Nucleus accumbens (tissue), 56 donors: ENCODE measurements at regions not wholly inside any gene's neighbourhood (a gene's known extent, or its start where the extent isn't known, plus 50 kb on each side); places are given as distances from the start of the nearest gene placed in this dataset.
"Not testable (repeated sequence)": the region's sequence is repeated elsewhere in the genome, so short reads cannot be mapped to it uniquely, and the experiment has no call there.

Source experiments
- DNase-seq, 56 donors: peaks; one replicate each; lab custom pipeline; 2025; lab: John Stamatoyannopoulos, UW

DNA sequence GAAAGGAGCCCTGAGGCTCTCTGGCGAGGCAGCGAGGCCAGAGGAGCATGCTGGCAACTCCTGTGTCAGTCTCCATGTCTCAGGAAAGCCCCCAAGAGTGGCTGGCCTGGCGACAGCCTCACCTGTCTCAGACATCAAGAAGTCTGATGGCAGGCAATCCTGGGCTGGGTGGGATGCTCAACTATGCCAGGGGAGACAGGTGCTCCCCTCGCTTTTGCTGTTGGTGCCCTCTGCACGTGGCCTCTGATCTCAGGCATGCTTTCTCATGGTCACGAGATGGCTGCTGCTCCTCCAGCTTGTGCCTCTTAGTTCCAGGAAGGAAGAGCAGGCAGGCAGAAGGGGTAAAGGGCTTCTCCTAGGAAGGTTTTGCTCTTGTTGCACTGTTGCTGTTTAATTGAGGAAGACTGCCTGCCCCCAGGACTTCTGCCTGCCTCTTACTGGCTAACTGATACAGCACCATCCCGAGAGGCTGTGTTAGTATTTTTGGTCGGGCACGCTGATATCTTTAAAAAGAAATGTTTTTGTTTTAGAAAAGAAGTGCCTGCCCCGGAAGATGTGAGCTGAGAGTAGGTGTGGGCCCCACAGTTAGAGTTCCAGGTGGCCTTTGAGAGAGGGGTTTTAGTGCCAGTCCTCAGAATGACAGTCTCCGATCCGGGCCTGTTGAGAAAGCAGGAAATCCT, 344.8 kb upstream of the HS6ST1 start:
- DNase-seq: no peak

DNA sequence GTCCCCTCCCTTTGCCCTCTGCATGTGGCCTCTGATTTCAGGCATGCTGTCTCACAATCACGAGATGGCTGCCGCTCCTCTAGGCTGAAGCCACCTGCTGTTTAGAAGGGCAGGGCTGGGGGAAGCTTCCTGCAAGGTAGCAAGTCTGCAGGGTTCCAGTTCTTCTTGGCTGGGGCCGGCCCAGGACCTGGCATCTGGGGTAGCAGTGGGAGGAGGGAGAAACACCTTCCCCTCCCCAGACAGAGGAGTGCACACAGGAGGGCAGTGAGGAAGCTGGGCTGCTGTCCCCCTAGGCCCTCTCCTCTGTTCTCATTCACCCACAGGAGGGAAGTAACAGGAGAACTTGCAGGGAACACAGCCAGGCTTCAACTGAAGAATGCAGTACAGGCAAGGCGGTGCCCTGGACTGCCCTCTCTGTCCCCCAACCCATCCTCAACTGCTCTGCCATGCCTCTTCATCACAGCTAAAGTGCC, 345.9 kb upstream of the HS6ST1 start:
- no peak for DNase-seq

GRCh38 chr2:128665113-128665512, 346.4 kb upstream of the HS6ST1 start:
- no peak for DNase-seq

DNA sequence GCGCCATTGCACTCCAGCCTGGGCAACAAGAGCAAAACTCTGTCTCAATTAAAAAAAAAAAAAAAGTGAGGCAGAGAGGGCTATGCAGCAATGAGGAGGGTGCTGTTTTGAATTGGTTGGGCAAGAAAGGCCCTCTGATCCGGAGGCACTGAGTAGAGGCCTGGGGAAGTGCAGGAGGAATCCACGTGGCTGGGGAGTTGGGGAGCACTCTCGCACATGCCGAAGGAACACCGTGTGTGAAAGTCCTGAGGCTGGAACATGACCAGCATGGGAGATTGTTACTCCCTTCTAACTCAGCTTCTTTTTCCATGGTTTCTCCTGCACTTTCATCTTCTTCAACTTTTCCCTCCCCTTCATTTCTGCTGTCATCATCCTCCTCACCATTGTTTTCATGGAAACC, 347.9 kb upstream of the HS6ST1 start:
- DNase-seq: no peak

- DNase-seq: no peak
Observed at GRCh38 chr2:128667391-128667790, 348.7 kb upstream of the HS6ST1 start.

GRCh38 chr2:128668946-128669345, 350.3 kb upstream of the HS6ST1 start:
- no peak for DNase-seq

- DNase-seq: no peak
Observed at GRCh38 chr2:128670066-128670465, 351.4 kb upstream of the HS6ST1 start.

GRCh38 chr2:128671981-128672757, 353.5 kb upstream of the HS6ST1 start:
- not testable (repeated sequence) for DNase-seq

GRCh38 chr2:128679680-128680079, 361.0 kb upstream of the HS6ST1 start:
- DNase-seq: not testable (repeated sequence)

GRCh38 chr2:128681507-128681906, 362.8 kb upstream of the HS6ST1 start:
- DNase-seq: no peak

DNA sequence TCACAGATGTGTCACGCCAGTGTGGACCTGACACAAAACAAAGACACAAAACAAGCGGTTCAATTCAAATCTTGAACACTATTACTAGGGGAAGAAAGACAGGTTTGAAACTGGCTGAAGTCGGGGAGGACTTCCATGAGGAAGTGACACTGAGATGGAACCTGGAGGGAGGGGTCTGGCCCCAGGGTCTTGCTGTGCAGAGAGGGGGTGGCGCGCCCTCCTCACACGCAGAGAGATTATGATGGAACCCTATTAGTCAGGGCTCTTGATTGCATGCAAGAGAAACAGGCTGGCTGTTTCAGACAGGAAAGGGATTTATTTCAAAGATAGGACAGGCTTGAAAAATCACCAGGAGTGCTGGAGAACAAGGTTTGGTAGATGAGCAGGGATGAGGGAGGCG, 363.6 kb upstream of the HS6ST1 start:
- DNase-seq: no peak

GRCh38 chr2:128682729-128683284, 364.1 kb upstream of the HS6ST1 start:
- no peak for DNase-seq

- no peak for DNase-seq
Observed at GRCh38 chr2:128684523-128684922, 365.9 kb upstream of the HS6ST1 start.

DNA sequence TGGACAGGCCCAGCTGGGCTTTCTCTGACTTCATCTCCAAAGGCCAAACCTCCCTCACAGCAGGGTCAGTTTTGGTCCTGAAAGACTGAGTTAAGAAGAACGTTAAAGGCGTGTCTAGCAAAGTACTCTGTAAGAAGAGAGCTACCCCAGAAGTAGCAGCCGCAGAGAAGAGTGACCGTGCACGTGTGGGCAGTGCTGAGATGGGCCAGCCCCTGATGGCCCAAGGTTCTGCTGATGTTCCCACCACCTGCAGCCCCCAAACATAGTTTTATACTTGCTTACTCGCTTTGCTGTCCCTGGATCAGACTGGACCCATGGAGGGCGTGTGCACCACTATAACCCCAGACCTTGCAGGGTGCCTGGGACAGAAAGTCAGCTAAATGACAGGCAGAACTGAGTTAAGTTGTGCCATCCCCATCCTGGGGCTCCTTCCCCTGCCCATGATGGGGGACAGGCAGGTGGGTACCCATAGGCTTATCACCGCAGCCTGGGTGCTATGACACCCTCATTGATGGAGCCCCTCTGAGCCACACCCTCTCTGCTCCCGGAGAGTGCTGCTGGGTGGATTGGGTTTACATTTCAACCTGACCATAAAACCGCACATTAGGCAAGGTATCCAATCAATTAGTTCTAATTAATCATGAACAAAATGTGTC, 367.3 kb upstream of the HS6ST1 start:
- no peak for DNase-seq

DNA sequence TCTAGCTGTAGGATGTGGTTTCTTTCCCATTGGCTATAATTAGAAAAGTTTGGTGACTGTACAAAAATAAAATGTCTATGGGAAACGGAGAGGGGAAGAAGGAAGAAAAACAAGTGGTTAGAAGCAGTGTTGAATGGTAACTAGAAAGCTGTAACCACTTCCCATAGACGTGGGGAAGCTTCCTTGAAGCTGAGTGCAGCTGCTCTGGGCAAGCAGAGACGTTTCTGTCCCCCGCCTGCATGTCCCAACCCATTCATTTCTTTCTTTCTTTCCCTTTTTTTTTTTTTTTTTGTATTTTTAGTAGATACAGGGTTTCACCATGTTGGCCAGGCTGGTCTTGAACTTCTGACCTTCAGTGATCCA, 367.8 kb upstream of the HS6ST1 start:
- DNase-seq: no peak

DNA sequence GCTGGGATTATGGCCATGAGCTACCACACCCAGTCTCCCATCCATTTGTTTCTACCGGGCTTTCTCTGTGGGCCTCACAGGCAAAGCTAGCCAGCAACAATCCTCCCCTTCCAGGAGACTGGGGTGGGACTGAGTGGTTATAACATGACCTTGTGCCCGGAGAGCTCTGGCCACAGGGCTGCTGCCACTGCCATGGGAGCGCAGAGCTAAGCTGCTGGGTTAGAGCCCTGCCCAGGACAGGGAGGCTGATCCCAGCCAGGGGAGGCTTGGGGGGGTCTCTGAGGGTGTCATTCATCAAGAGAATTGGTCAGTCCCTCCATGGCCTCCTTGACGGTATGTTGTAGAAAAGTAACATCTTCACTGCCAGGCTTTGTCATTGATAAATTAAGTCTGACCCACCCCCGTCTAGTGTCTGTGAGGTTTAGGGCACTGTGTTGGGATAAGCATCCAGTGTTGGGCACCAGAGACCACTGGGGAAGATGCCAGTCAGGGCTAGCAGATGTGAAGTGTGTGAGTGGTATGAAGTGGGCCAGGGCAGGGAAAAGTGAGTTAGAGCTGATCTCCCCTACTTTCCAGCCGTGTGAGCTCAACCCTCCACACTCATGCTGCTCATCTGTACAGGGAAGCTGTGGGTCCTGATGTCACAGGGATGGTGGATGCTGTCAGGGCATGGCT, 368.4 kb upstream of the HS6ST1 start:
- DNase-seq: no peak

DNA sequence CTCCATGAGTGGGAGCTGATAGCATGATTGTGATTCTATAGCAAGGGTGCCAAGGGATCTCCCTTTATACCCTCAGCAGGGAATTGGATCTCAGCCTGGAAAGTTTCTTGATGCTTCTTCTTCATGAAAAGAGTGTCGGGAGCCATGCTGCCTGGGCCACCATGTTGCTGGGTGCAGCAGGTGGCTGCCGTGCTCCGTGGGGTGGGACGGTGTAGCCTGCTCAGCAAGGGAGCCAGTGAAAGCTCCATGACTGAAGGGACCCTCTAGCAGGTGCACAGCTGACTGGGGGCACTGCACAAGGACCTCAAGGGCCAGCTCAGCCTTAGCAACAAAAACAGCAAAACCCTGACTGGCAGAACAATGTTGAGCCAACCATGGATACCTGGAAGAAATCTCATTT, 368.9 kb upstream of the HS6ST1 start:
- DNase-seq: no peak

DNA sequence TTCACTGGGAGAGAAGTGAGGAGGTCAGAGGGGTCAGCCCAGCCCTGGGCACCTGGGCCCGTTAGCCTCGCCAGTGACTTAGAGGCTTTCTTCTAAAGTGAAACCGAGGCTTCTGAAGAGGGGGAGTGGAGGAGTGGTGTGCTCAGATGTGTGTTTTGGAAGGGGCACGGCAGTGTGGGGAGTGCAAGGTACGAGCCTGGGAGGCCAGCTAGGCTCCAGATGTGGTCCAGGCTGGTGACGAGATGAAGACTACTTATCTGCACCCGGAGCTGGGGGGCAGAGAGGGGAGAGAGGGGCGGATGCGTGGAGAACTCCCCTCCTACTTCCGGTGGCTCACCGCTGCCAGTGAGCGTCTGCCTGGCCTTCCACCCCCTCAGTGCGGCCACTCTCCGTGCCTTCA, 371.3 kb upstream of the HS6ST1 start:
- DNase-seq: no peak

DNA sequence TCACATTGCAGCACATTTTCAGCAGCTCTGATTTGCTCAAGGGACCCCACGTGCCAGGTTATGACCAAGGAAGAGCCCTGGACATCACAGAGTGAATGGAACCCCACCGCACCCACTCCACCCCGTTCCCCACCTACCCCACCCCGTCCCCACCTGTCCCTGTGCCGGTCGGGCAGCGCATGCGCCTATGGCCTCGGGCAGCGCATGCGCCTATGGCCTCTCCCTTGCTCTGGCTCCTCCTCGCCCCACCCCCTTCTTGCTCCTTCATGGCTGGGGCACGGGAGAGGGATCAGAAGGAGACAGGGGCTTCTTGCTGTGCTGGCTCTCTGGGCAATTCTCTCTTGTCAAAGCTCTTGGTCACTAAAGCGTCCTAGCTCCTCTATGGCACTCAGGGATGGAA, 371.8 kb upstream of the HS6ST1 start:
- no peak for DNase-seq

GRCh38 chr2:128690869-128691268, 372.2 kb upstream of the HS6ST1 start:
- no peak for DNase-seq

DNA sequence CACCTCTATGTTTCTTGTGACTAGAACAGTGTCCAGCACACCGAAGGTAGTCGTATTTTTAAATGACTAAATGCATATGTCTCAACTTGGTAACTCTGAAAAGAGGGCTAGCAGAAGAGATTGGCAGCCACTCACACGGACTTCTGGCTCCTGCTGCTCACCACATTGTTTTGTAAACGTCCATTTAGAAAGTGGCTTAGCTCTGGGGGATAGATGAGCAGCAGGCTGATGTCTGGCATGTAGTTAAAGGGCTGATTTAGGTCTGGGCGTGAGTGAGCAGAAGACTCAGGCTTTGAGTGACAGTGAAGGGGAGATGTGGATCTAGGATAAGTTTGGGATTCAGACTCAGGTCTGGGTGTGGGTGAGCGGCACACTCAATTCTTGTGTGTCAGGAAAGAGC, 372.9 kb upstream of the HS6ST1 start:
- no peak for DNase-seq
